ENCODE measurements at regions not wholly inside any gene's neighbourhood (a gene's known extent, or its start where the extent isn't known, plus 50 kb on each side); places are given as distances from the start of the nearest gene placed in this dataset.

- Histone ChIP-seq H3K36me3 (ENCODE audit: low read depth) (no peaks in the 10 kb centered on the region), H3K9me3 (ENCODE audit: severe bottlenecking) (no peaks in the 10 kb centered on the region), H3K4me1 (ENCODE audit: insufficient read depth, poor library complexity, severe bottlenecking) (no peaks in the 10 kb centered on the region), H3K4me3 (ENCODE audit: severe bottlenecking) (no peak overlapping the region), H3K27me3 (ENCODE audit: insufficient read depth, poor library complexity, severe bottlenecking) (no peaks in the 10 kb centered on the region), H3K27ac (ENCODE audit: poor library complexity, severe bottlenecking) (no peak overlapping the region)
- no peak for TF ChIP-seq CTCF (IDR thresholded peaks at IDR 0.05; ENCODE audit: poor library complexity, severe bottlenecking)
- ATAC-seq (ENCODE audit: low read depth) (no peak), DNase-seq (ENCODE audit: low spot score) (no peak)
Measured at GRCh38 chr18:11246495-11247300, 97.3 kb upstream of the PIEZO2 start.

GRCh38 chr18:11245879-11246278 is 96.5 kb upstream of the PIEZO2 start:
- H3K27me3 ChIP-seq (ENCODE audit: insufficient read depth, poor library complexity, severe bottlenecking), result peaks cover 2% of the 10 kb centered on the region
- no peak overlapping the region for H3K27ac ChIP-seq (ENCODE audit: poor library complexity, severe bottlenecking)
- no peak overlapping the region for H3K4me3 ChIP-seq (ENCODE audit: severe bottlenecking)
- no peak for TF ChIP-seq CTCF (IDR thresholded peaks at IDR 0.05; ENCODE audit: poor library complexity, severe bottlenecking)
- ATAC-seq (ENCODE audit: low read depth) (no peak), DNase-seq (ENCODE audit: low spot score) (no peak)
- no peaks in the 10 kb centered on the region for H3K36me3 ChIP-seq (ENCODE audit: low read depth)
- no peaks in the 10 kb centered on the region for H3K4me1 ChIP-seq (ENCODE audit: insufficient read depth, poor library complexity, severe bottlenecking)
- H3K9me3 ChIP-seq (ENCODE audit: severe bottlenecking), result no peaks in the 10 kb centered on the region

- no peak overlapping the region for H3K4me3 ChIP-seq (ENCODE audit: severe bottlenecking)
- DNase-seq (ENCODE audit: low spot score) (no peak), ATAC-seq (ENCODE audit: low read depth) (no peak)
- no peaks in the 10 kb centered on the region for H3K4me1 ChIP-seq (ENCODE audit: insufficient read depth, poor library complexity, severe bottlenecking)
- TF ChIP-seq CTCF (IDR thresholded peaks at IDR 0.05; ENCODE audit: poor library complexity, severe bottlenecking), result no peak
- no peaks in the 10 kb centered on the region for H3K9me3 ChIP-seq (ENCODE audit: severe bottlenecking)
- H3K27me3 ChIP-seq (ENCODE audit: insufficient read depth, poor library complexity, severe bottlenecking), result peaks cover 25% of the 10 kb centered on the region
- H3K27ac ChIP-seq (ENCODE audit: poor library complexity, severe bottlenecking), result no peak overlapping the region
- H3K36me3 ChIP-seq (ENCODE audit: low read depth), result no peaks in the 10 kb centered on the region
Measured at GRCh38 chr18:11237484-11237883, 88.1 kb upstream of the PIEZO2 start.

GRCh38 chr18:11237066-11237465 is 87.7 kb upstream of the PIEZO2 start:
- Histone ChIP-seq H3K4me3 (ENCODE audit: severe bottlenecking) (no peak overlapping the region), H3K9me3 (ENCODE audit: severe bottlenecking) (no peaks in the 10 kb centered on the region), H3K36me3 (ENCODE audit: low read depth) (no peaks in the 10 kb centered on the region), H3K27me3 (ENCODE audit: insufficient read depth, poor library complexity, severe bottlenecking) (peaks cover 25% of the 10 kb centered on the region), H3K4me1 (ENCODE audit: insufficient read depth, poor library complexity, severe bottlenecking) (no peaks in the 10 kb centered on the region), H3K27ac (ENCODE audit: poor library complexity, severe bottlenecking) (no peak overlapping the region)
- no peak for TF ChIP-seq CTCF (IDR thresholded peaks at IDR 0.05; ENCODE audit: poor library complexity, severe bottlenecking)
- DNase-seq (ENCODE audit: low spot score) (no peak), ATAC-seq (ENCODE audit: low read depth) (no peak)

GRCh38 chr18:11224153-11224552 is 74.8 kb upstream of the PIEZO2 start:
- H3K4me1 ChIP-seq (ENCODE audit: insufficient read depth, poor library complexity, severe bottlenecking), result no peaks in the 10 kb centered on the region
- H3K9me3 ChIP-seq (ENCODE audit: severe bottlenecking), result no peaks in the 10 kb centered on the region
- no peak overlapping the region for H3K4me3 ChIP-seq (ENCODE audit: severe bottlenecking)
- no peak overlapping the region for H3K27ac ChIP-seq (ENCODE audit: poor library complexity, severe bottlenecking)
- TF ChIP-seq CTCF (IDR thresholded peaks at IDR 0.05; ENCODE audit: poor library complexity, severe bottlenecking), result no peak
- no peak for DNase-seq (ENCODE audit: low spot score)
- H3K36me3 ChIP-seq (ENCODE audit: low read depth), result no peaks in the 10 kb centered on the region
- peaks cover 27% of the 10 kb centered on the region for H3K27me3 ChIP-seq (ENCODE audit: insufficient read depth, poor library complexity, severe bottlenecking)
- ATAC-seq (ENCODE audit: low read depth), result no peak
